HCT116 (cell line): ENCODE measurements at regions not wholly inside any gene's neighbourhood (a gene's known extent, or its start where the extent isn't known, plus 50 kb on each side); places are given as distances from the start of the nearest gene placed in this dataset.

ENCODE experiments used
- ATAC-seq: fragments of 200-7000 bp; cut with Tn5 transposase; 2 replicates; pipeline ENCODE4 v1.9.1; 2020; ENCODE audit warnings: mild to moderate bottlenecking, moderate library complexity
- BruUV-seq: library from RNA; stranded (reverse); fragments of 400-500 nt; replicated peaks from 2 replicates; lab custom pipeline; 2021; lab: Mats Ljungman, UMichigan
- CTCF ChIA-PET: fragments of 300-600 bp; sonication (Branson Sonifier 250); formaldehyde crosslinking; loops from one replicate; lab custom pipeline; 2021; ENCODE audit warnings: antibody characterized with exemption; lab: Charles Lee
- POLR2A ChIA-PET: fragments of 300-600, 350-600 bp; sonication (Branson Sonifier 250); formaldehyde crosslinking; loops from one replicate; lab custom pipeline; 2021; ENCODE audit warnings: antibody characterized with exemption; lab: Charles Lee
- RAD21 ChIA-PET, 2 experiments: fragments of 300-600 bp; sonication (Branson Sonifier 250); formaldehyde crosslinking; loops; one replicate each; lab custom pipeline; 2023; ENCODE audit warnings: low total read pairs in 2 of 2; ENCODE audit not compliant: uncharacterized antibody in 2 of 2, unreplicated experiment in 2 of 2, low non-redundant PET in 1 of 2; lab: Charles Lee
- DNase-seq: peaks from one replicate; pipeline ENCODE4 v3.0.0-alpha.2; 2010; ENCODE audit warnings: low read depth, low spot score
- H2AFZ ChIP-seq: fragments of 200-600 bp; shearing (Covaris generic), sonication (generic); 2 replicates; pipeline ENCODE4 v1.6.1; 2017; ENCODE audit warnings: low read depth, mixed run types, mixed read lengths, antibody characterized with exemption, low read length; ENCODE audit not compliant: poor library complexity, severe bottlenecking
- H3K27ac ChIP-seq: 2 replicates; pipeline ENCODE4 v1.5.1; 2012; ENCODE audit warnings: low read depth, low read length
- H3K27me3 ChIP-seq: fragments of 200-600 bp; sonication (generic); 2 replicates; pipeline ENCODE4 v1.6.1; 2016; ENCODE audit warnings: mixed run types, low read length, mixed read lengths; ENCODE audit not compliant: insufficient read depth
- H3K36me3 ChIP-seq, 2 experiments: fragments of 200-500 bp in 1 of 2; fragments of 200-600 bp in 1 of 2; sonication (Bioruptor generic) in 1 of 2; sonication (generic) in 1 of 2; 2 replicates each; pipeline versions ENCODE4 v1.5.1 to v1.6.1; 2014 to 2016; ENCODE audit warnings: low read length in 2 of 2, inconsistent platforms in 1 of 2, mixed read lengths in 1 of 2, mixed run types in 1 of 2; ENCODE audit not compliant: insufficient read depth in 2 of 2, control insufficient read depth in 1 of 2
- H3K4me1 ChIP-seq, 2 experiments: fragments of 200-600 bp in 1 of 2; sonication (generic) in 1 of 2; 2 replicates each; pipeline versions ENCODE4 v1.5.1 to v1.6.1; 2012 to 2017; ENCODE audit warnings: low read length in 2 of 2, inconsistent platforms in 1 of 2, mild to moderate bottlenecking in 1 of 2, mixed read lengths in 1 of 2, mixed run types in 1 of 2, moderate library complexity in 1 of 2; ENCODE audit not compliant: insufficient read depth in 2 of 2, control insufficient read depth in 1 of 2
- H3K4me2 ChIP-seq: fragments of 200-600 bp; sonication (generic); 2 replicates; pipeline ENCODE4 v1.6.1; 2017; ENCODE audit warnings: mixed run types, low read length, mixed read lengths
- H3K4me3 ChIP-seq, 2 experiments: fragments of 200-600 bp in 1 of 2; sonication (generic) in 1 of 2; replicated peaks in 1 of 2; 2 replicates each; pipeline ENCODE4 v1.5.1; 2011 to 2016; ENCODE audit warnings: low read length in 2 of 2, control low read depth in 1 of 2, low read depth in 1 of 2, mild to moderate bottlenecking in 1 of 2, mixed read lengths in 1 of 2, mixed run types in 1 of 2
- H3K79me2 ChIP-seq: fragments of 200-600 bp; sonication (generic); 2 replicates; pipeline ENCODE4 v1.6.1; 2017; ENCODE audit warnings: mild to moderate bottlenecking, mixed run types, low read length, moderate library complexity, mixed read lengths; ENCODE audit not compliant: insufficient read depth
- H3K9ac ChIP-seq: fragments of 200-600 bp; sonication (generic); 2 replicates; pipeline ENCODE4 v1.6.1; 2016; ENCODE audit warnings: low read length, mixed read lengths
- H3K9me2 ChIP-seq: fragments of 200-600 bp; sonication (generic), shearing (Covaris generic); 2 replicates; pipeline ENCODE4 v1.6.1; 2017; ENCODE audit warnings: mixed run types, mild to moderate bottlenecking, moderate library complexity; ENCODE audit not compliant: insufficient read depth
- H3K9me3 ChIP-seq, 2 experiments: fragments of 200-500 bp in 1 of 2; fragments of 200-600 bp in 1 of 2; sonication (Bioruptor generic) in 1 of 2; sonication (generic) in 1 of 2; 2 replicates each; pipeline ENCODE4 v1.6.1; 2014 to 2017; ENCODE audit warnings: low read length in 2 of 2, mixed read lengths in 2 of 2, inconsistent platforms in 1 of 2, low read depth in 1 of 2, mild to moderate bottlenecking in 1 of 2, mixed run types in 1 of 2, moderate library complexity in 1 of 2; ENCODE audit not compliant: control insufficient read depth in 1 of 2, insufficient read depth in 1 of 2
- H4K20me1 ChIP-seq: fragments of 200-600 bp; sonication (generic), shearing (Covaris generic); 2 replicates; pipeline ENCODE4 v1.6.1; 2017; ENCODE audit warnings: mixed run types, mild to moderate bottlenecking, moderate library complexity; ENCODE audit not compliant: insufficient read depth
- ATF3 ChIP-seq: IDR thresholded peaks from 2 replicates; pipeline ENCODE4 v1.6.1; 2012
- EGR1 ChIP-seq: IDR thresholded peaks from 2 replicates; pipeline ENCODE4 v1.6.1; 2012; ENCODE audit warnings: low read depth
- ELF1 ChIP-seq: IDR thresholded peaks from 2 replicates; pipeline ENCODE4 v1.6.1; 2012; ENCODE audit warnings: low read depth, borderline replicate concordance
- FOSL1 ChIP-seq: IDR thresholded peaks from 2 replicates; pipeline ENCODE4 v1.6.1; 2012; ENCODE audit warnings: low read depth
- POLR2A ChIP-seq: IDR thresholded peaks from 2 replicates; pipeline ENCODE4 v1.7.0; 2011; ENCODE audit warnings: borderline replicate concordance; ENCODE audit not compliant: insufficient read depth, insufficient read length; ENCODE audit errors: extremely low read depth
- POLR2AphosphoS5 ChIP-seq: IDR thresholded peaks from 2 replicates; pipeline ENCODE4 v1.6.1; 2011; ENCODE audit warnings: mild to moderate bottlenecking, low read depth, low read length, moderate library complexity
- intact Hi-C: fragments of 100-400 bp; cut with micrococcal nuclease; formaldehyde crosslinking; loops from 2 replicates; pipeline ENCODE4 v1.10.0; 2022
- TF ChIP-seq, protein P1 (sequence below): IDR thresholded peaks from 2 replicates; pipeline ENCODE4 v1.6.1; 2012; ENCODE audit warnings: low read depth

- Histone ChIP-seq H3K27ac (no peak overlapping the region), H3K27me3 (peaks cover 45% of the 10 kb centered on the region), H3K9me2 (no peaks in the 10 kb centered on the region), H2AFZ (no peak overlapping the region), H3K4me1 (peaks cover 3 to 10% of the 10 kb centered on the region in 2 experiments; a peak in 2 of 4 replicates), H3K9ac (no peak overlapping the region), H3K9me3 (no peaks in the 10 kb centered on the region), H4K20me1 (no peaks in the 10 kb centered on the region), H3K79me2 (no peaks in the 10 kb centered on the region), H3K4me2 (no peak overlapping the region), H3K36me3 (no peaks in the 10 kb centered on the region), H3K4me3 (no peak overlapping the region)
- ChIA-PET RAD21 (no interaction called here), POLR2A (no interaction called here), CTCF (no interaction called here)
- BruUV-seq = no TSS peak
- no peak for DNase-seq
- ATAC-seq = no peak
- intact Hi-C loops = no loop called here
- no peak for TF ChIP-seq EGR1
- TF ChIP-seq, protein P1, sequence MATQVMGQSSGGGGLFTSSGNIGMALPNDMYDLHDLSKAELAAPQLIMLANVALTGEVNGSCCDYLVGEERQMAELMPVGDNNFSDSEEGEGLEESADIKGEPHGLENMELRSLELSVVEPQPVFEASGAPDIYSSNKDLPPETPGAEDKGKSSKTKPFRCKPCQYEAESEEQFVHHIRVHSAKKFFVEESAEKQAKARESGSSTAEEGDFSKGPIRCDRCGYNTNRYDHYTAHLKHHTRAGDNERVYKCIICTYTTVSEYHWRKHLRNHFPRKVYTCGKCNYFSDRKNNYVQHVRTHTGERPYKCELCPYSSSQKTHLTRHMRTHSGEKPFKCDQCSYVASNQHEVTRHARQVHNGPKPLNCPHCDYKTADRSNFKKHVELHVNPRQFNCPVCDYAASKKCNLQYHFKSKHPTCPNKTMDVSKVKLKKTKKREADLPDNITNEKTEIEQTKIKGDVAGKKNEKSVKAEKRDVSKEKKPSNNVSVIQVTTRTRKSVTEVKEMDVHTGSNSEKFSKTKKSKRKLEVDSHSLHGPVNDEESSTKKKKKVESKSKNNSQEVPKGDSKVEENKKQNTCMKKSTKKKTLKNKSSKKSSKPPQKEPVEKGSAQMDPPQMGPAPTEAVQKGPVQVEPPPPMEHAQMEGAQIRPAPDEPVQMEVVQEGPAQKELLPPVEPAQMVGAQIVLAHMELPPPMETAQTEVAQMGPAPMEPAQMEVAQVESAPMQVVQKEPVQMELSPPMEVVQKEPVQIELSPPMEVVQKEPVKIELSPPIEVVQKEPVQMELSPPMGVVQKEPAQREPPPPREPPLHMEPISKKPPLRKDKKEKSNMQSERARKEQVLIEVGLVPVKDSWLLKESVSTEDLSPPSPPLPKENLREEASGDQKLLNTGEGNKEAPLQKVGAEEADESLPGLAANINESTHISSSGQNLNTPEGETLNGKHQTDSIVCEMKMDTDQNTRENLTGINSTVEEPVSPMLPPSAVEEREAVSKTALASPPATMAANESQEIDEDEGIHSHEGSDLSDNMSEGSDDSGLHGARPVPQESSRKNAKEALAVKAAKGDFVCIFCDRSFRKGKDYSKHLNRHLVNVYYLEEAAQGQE = no peak
- no peak for TF ChIP-seq POLR2A
- no peak for TF ChIP-seq FOSL1
Observed at GRCh38 chr4:3858765-3859388, 92.7 kb downstream of the ADRA2C start.

DNA sequence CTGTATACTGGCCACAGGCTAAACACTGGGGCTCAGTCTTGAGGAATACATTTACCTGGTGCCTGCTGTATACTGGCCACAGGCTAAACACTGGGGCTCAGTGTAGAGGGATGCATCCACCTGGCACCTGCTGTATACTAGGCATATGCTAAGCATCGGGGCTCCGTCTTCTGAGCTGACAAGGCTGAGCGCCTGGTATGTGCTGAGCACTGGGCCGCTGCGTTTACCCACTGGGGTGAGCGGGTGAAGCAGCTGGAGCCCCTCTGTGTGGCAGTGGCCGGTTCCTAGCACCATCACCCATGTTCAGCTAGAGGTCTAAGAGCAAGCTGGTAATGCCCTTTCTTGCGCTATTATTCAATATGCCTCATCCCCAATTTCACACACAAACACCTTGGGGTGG, 93.4 kb downstream of the ADRA2C start:
- Histone ChIP-seq H2AFZ (no peak overlapping the region), H3K4me2 (no peak overlapping the region), H3K4me3 (no peak overlapping the region), H3K27me3 (peaks cover 42% of the 10 kb centered on the region), H4K20me1 (no peaks in the 10 kb centered on the region), H3K9me3 (no peaks in the 10 kb centered on the region), H3K9ac (no peak overlapping the region), H3K79me2 (no peaks in the 10 kb centered on the region), H3K36me3 (no peaks in the 10 kb centered on the region), H3K9me2 (no peaks in the 10 kb centered on the region), H3K4me1 (peaks cover 3 to 10% of the 10 kb centered on the region in 2 experiments; a peak in 2 of 4 replicates), H3K27ac (no peak overlapping the region)
- no peak for TF ChIP-seq EGR1
- no peak for TF ChIP-seq ATF3
- no peak for TF ChIP-seq POLR2AphosphoS5
- no peak for TF ChIP-seq ELF1
- no TSS peak for BruUV-seq
- ChIA-PET POLR2A (no interaction called here), RAD21 (no interaction called here), CTCF (no interaction called here)
- DNase-seq = no peak
- intact Hi-C loops = no loop called here
- no peak for ATAC-seq
